WTC11 (cell line): ENCODE measurements at regions not wholly inside any gene's neighbourhood (a gene's known extent, or its start where the extent isn't known, plus 50 kb on each side); places are given as distances from the start of the nearest gene placed in this dataset.

Experiments used
- ATAC-seq: fragments of 200-7000 bp; cut with Tn5 transposase; 2 replicates; pipeline ENCODE4 v1.10.0; 2021; ENCODE audit warnings: mild to moderate bottlenecking, moderate library complexity
- CTCF ChIA-PET: fragments of 300-600 bp; sonication (Branson Sonifier 250); formaldehyde crosslinking; loops from one replicate; lab custom pipeline; 2021; ENCODE audit warnings: antibody characterized with exemption; lab: Charles Lee
- POLR2A ChIA-PET: fragments of 350-600 bp; sonication (Branson Sonifier 250); formaldehyde crosslinking; loops from one replicate; lab custom pipeline; 2021; ENCODE audit warnings: antibody characterized with exemption; lab: Charles Lee
- DNase-seq: peaks from one replicate; pipeline ENCODE4 v3.0.0; 2021; ENCODE audit warnings: low spot score
- H3K27ac Mint-ChIP-seq: 2 replicates; pipeline ENCODE4 v1.8.0; 2021; ENCODE audit warnings: mixed read lengths
- H3K27me3 Mint-ChIP-seq: 2 replicates; pipeline ENCODE4 v1.8.0; 2021; ENCODE audit warnings: low read depth, mild to moderate bottlenecking, moderate library complexity, mixed read lengths
- H3K36me3 Mint-ChIP-seq: 2 replicates; pipeline ENCODE4 v1.8.0; 2021; ENCODE audit warnings: mixed read lengths
- H3K4me1 Mint-ChIP-seq: 2 replicates; pipeline ENCODE4 v1.8.0; 2022; ENCODE audit warnings: mixed read lengths
- H3K4me3 Mint-ChIP-seq: 2 replicates; pipeline ENCODE4 v1.8.0; 2021; ENCODE audit warnings: mild to moderate bottlenecking, moderate library complexity, mixed read lengths
- H3K9me3 Mint-ChIP-seq: 2 replicates; pipeline ENCODE4 v1.8.0; 2021; ENCODE audit warnings: mixed read lengths
- CBFB ChIP-seq: sonication (generic); formaldehyde crosslinking; IDR thresholded peaks from 2 replicates; pipeline ENCODE4 v1.8.1; 2022; ENCODE audit warnings: mild to moderate bottlenecking, low read depth, missing genetic modification reagents
- CREB1 ChIP-seq: sonication (generic); formaldehyde crosslinking; IDR thresholded peaks from 2 replicates; pipeline ENCODE4 v1.8.0; 2023; ENCODE audit warnings: mild to moderate bottlenecking, missing genetic modification reagents
- E2F4 ChIP-seq: sonication (generic); formaldehyde crosslinking; IDR thresholded peaks from 2 replicates; pipeline ENCODE4 v1.8.1; 2022; ENCODE audit warnings: low read depth, mild to moderate bottlenecking, moderate library complexity, missing genetic modification reagents, borderline replicate concordance
- FOXJ3 ChIP-seq: sonication (generic); formaldehyde crosslinking; IDR thresholded peaks from 2 replicates; pipeline ENCODE4 v1.9.0; 2021; ENCODE audit warnings: missing genetic modification reagents, mild to moderate bottlenecking, borderline replicate concordance
- FOXP1 ChIP-seq: sonication (generic); formaldehyde crosslinking; IDR thresholded peaks from 2 replicates; pipeline ENCODE4 v1.8.0; 2022; ENCODE audit warnings: missing genetic modification reagents, mild to moderate bottlenecking, moderate library complexity, borderline replicate concordance
- HMGA2 ChIP-seq: fragments of 250-450 bp; sonication (Bioruptor Pico); IDR thresholded peaks from 2 replicates; pipeline ENCODE4 v1.4.0; 2021; ENCODE audit warnings: mild to moderate bottlenecking, moderate library complexity
- JAZF1 ChIP-seq: fragments of 250-450 bp; sonication (Bioruptor Pico); IDR thresholded peaks from 2 replicates; pipeline ENCODE4 v1.9.0; 2021; ENCODE audit warnings: moderate library complexity, mild to moderate bottlenecking, inconsistent platforms
- JUN ChIP-seq: sonication (generic); formaldehyde crosslinking; IDR thresholded peaks from 2 replicates; pipeline ENCODE4 v1.8.0; 2023; ENCODE audit warnings: mild to moderate bottlenecking, missing genetic modification reagents
- MAX ChIP-seq: sonication (generic); formaldehyde crosslinking; IDR thresholded peaks from 2 replicates; pipeline ENCODE4 v1.8.0; 2022; ENCODE audit warnings: mild to moderate bottlenecking, missing genetic modification reagents
- NFATC4 ChIP-seq: fragments of 250-450 bp; sonication (Bioruptor Pico); IDR thresholded peaks from 2 replicates; pipeline ENCODE4 v1.9.0; 2021; ENCODE audit warnings: mild to moderate bottlenecking
- NR3C1 ChIP-seq: sonication (generic); formaldehyde crosslinking; conservative IDR thresholded peaks from 2 replicates; pipeline ENCODE4 v1.8.1; 2023; ENCODE audit warnings: low read depth, mild to moderate bottlenecking, missing genetic modification reagents
- TCF7 ChIP-seq: sonication (generic); formaldehyde crosslinking; IDR thresholded peaks from 2 replicates; pipeline ENCODE4 v1.8.0; 2022; ENCODE audit warnings: mild to moderate bottlenecking, low read depth, missing genetic modification reagents, moderate library complexity
- ZNF138 ChIP-seq: sonication (generic); formaldehyde crosslinking; conservative IDR thresholded peaks from 2 replicates; pipeline ENCODE4 v1.8.1; 2022; ENCODE audit warnings: mild to moderate bottlenecking, moderate library complexity, missing genetic modification reagents
- ZNF532 ChIP-seq: fragments of 250-450 bp; sonication (Bioruptor Pico); IDR thresholded peaks from 2 replicates; pipeline ENCODE4 v1.9.0; 2021; ENCODE audit warnings: mild to moderate bottlenecking, borderline replicate concordance
- TF ChIP-seq, protein P1 (sequence below): sonication (generic); formaldehyde crosslinking; IDR thresholded peaks from 2 replicates; pipeline ENCODE4 v1.8.0; 2022; ENCODE audit warnings: mild to moderate bottlenecking, missing genetic modification reagents
- TF ChIP-seq, protein P2 (sequence below): sonication (generic); formaldehyde crosslinking; IDR thresholded peaks from 2 replicates; pipeline ENCODE4 v1.8.1; 2023; ENCODE audit warnings: mild to moderate bottlenecking, missing genetic modification reagents, moderate library complexity
- TF ChIP-seq, protein P3 (sequence below): sonication (generic); formaldehyde crosslinking; IDR thresholded peaks from 2 replicates; pipeline ENCODE4 v1.8.1; 2023; ENCODE audit warnings: mild to moderate bottlenecking, missing genetic modification reagents, moderate library complexity
- TF ChIP-seq, protein P4 (sequence below): sonication (generic); formaldehyde crosslinking; IDR thresholded peaks from 2 replicates; pipeline ENCODE4 v1.8.0; 2022; ENCODE audit warnings: mild to moderate bottlenecking, missing genetic modification reagents

GRCh38 chr10:83555264-83555663 lies 584.0 kb upstream of the GHITM start:
- no peak for DNase-seq
- POLR2A ChIA-PET = no interaction called here
- Mint-ChIP-seq H3K36me3 (no peaks in the 10 kb centered on the region), H3K9me3 (peaks cover 14% of the 10 kb centered on the region), H3K4me1 (peaks cover 2% of the 10 kb centered on the region; the same call in 1 of the 2 replicates), H3K27ac (no peak overlapping the region), H3K27me3 (no peaks in the 10 kb centered on the region), H3K4me3 (no peak overlapping the region)
- ATAC-seq = no peak
- TF ChIP-seq FOXJ3 (no peak), ZNF138 (CRISPR knock-in tag) (no peak), CREB1 (CRISPR knock-in tag) (no peak), E2F4 (no peak), TCF7 (CRISPR knock-in tag) (no peak), NR3C1 (CRISPR knock-in tag) (no peak), CBFB (no peak), ZNF532 (CRISPR knock-in tag) (no peak), JAZF1 (no peak), HMGA2 (no peak), MAX (CRISPR knock-in tag) (no peak), NFATC4 (no peak), FOXP1 (CRISPR knock-in tag) (no peak), JUN (CRISPR knock-in tag) (no peak)
- TF ChIP-seq, protein P1, sequence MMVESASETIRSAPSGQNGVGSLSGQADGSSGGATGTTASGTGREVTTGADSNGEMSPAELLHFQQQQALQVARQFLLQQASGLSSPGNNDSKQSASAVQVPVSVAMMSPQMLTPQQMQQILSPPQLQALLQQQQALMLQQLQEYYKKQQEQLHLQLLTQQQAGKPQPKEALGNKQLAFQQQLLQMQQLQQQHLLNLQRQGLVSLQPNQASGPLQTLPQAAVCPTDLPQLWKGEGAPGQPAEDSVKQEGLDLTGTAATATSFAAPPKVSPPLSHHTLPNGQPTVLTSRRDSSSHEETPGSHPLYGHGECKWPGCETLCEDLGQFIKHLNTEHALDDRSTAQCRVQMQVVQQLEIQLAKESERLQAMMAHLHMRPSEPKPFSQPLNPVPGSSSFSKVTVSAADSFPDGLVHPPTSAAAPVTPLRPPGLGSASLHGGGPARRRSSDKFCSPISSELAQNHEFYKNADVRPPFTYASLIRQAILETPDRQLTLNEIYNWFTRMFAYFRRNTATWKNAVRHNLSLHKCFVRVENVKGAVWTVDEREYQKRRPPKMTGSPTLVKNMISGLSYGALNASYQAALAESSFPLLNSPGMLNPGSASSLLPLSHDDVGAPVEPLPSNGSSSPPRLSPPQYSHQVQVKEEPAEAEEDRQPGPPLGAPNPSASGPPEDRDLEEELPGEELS (CRISPR knock-in tag) = no peak
- TF ChIP-seq, protein P2, sequence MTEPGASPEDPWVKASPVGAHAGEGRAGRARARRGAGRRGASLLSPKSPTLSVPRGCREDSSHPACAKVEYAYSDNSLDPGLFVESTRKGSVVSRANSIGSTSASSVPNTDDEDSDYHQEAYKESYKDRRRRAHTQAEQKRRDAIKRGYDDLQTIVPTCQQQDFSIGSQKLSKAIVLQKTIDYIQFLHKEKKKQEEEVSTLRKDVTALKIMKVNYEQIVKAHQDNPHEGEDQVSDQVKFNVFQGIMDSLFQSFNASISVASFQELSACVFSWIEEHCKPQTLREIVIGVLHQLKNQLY = no peak
- TF ChIP-seq, protein P3, sequence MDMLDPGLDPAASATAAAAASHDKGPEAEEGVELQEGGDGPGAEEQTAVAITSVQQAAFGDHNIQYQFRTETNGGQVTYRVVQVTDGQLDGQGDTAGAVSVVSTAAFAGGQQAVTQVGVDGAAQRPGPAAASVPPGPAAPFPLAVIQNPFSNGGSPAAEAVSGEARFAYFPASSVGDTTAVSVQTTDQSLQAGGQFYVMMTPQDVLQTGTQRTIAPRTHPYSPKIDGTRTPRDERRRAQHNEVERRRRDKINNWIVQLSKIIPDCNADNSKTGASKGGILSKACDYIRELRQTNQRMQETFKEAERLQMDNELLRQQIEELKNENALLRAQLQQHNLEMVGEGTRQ (CRISPR knock-in tag) = no peak
- TF ChIP-seq, protein P4, sequence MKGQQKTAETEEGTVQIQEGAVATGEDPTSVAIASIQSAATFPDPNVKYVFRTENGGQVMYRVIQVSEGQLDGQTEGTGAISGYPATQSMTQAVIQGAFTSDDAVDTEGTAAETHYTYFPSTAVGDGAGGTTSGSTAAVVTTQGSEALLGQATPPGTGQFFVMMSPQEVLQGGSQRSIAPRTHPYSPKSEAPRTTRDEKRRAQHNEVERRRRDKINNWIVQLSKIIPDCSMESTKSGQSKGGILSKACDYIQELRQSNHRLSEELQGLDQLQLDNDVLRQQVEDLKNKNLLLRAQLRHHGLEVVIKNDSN = no peak
- CTCF ChIA-PET = no interaction called here
